ENCODE measurements at regions not wholly inside any gene's neighbourhood (a gene's known extent, or its start where the extent isn't known, plus 50 kb on each side); places are given as distances from the start of the nearest gene placed in this dataset.
A peak's percentile ranks its signal among the peaks of the same experiment; 100 is the strongest.

- no peak overlapping the region for H2BK15ac ChIP-seq (ENCODE audit: low read length)
- H3K14ac ChIP-seq (ENCODE audit: low read length): peak overlapping the region; percentile 14
- H3K4ac ChIP-seq (ENCODE audit: low read length): no peak overlapping the region
- H3K36me3 ChIP-seq (replicated peaks in 1 of 2; ENCODE audit: control insufficient read depth in 2 of 2, insufficient read depth in 2 of 2, low read length in 2 of 2): no peaks in the 10 kb centered on the region
- no peak overlapping the region for H2AK5ac ChIP-seq (ENCODE audit: low read depth, low read length)
- H3K23ac ChIP-seq (ENCODE audit: low read depth, low read length, poor library complexity): no peak overlapping the region
- no peaks in the 10 kb centered on the region for H3K9me3 ChIP-seq (replicated peaks in 1 of 2; ENCODE audit: control insufficient read depth in 2 of 2, insufficient read depth in 1 of 2, low read depth in 1 of 2, low read length in 2 of 2)
- H3K4me1 ChIP-seq (ENCODE audit: control insufficient read depth in 2 of 2, insufficient read depth in 1 of 2, low read depth in 1 of 2, low read length in 2 of 2): no peaks in the 10 kb centered on the region
- H3K18ac ChIP-seq (ENCODE audit: low read length): no peak overlapping the region
- no peak overlapping the region for H2BK120ac ChIP-seq (ENCODE audit: low read depth, low read length)
- peak overlapping the region; percentile 41 for H2BK12ac ChIP-seq (ENCODE audit: low read length)
- no peak overlapping the region for H2AFZ ChIP-seq (ENCODE audit: low read length)
- H3K27ac ChIP-seq (replicated peaks; ENCODE audit: low read length): no peak overlapping the region
- WGBS, 2 donors (ENCODE audit: extremely low coverage in 2 of 2, insufficient read length in 2 of 2, insufficient replicate concordance in 1 of 2): no CpG with 5 or more reads among the region's 28 CpGs
- H4K8ac ChIP-seq (ENCODE audit: low read depth, low read length): no peak overlapping the region
- no peak overlapping the region for H3K4me2 ChIP-seq (ENCODE audit: insufficient read depth, low read length, poor library complexity, severe bottlenecking)
- no peak for DNase-seq (ENCODE audit: low spot score)
- H3K27me3 ChIP-seq (ENCODE audit: control insufficient read depth in 3 of 3, insufficient read depth in 3 of 3, low read depth in 1 of 3, low read length in 3 of 3): no peaks in the 10 kb centered on the region
- H3K79me1 ChIP-seq (ENCODE audit: low read depth, low read length): peaks cover 3% of the 10 kb centered on the region
- H2BK5ac ChIP-seq (ENCODE audit: low read length): peak overlapping the region; percentile 35
- H3K9ac ChIP-seq (ENCODE audit: low read depth, low read length, poor library complexity): no peak overlapping the region
- H4K91ac ChIP-seq (ENCODE audit: low read depth, low read length, poor library complexity): no peak overlapping the region
- H3K4me3 ChIP-seq (ENCODE audit: low read length in 2 of 2): no peak overlapping the region
These were observed 297.9 kb upstream of the RIMS1 start for GRCh38 chr6:71588490-71588889.

GRCh38 chr6:71589254-71589653, 297.1 kb upstream of the RIMS1 start:
- Histone ChIP-seq H3K4me2 (ENCODE audit: insufficient read depth, low read length, poor library complexity, severe bottlenecking) (no peak overlapping the region), H3K4ac (ENCODE audit: low read length) (no peak overlapping the region), H3K9ac (ENCODE audit: low read depth, low read length, poor library complexity) (no peak overlapping the region), H2BK12ac (ENCODE audit: low read length) (no peak overlapping the region), H4K8ac (ENCODE audit: low read depth, low read length) (no peak overlapping the region), H3K36me3 (replicated peaks in 1 of 2; ENCODE audit: control insufficient read depth in 2 of 2, insufficient read depth in 2 of 2, low read length in 2 of 2) (no peaks in the 10 kb centered on the region), H2BK120ac (ENCODE audit: low read depth, low read length) (no peak overlapping the region), H2AK5ac (ENCODE audit: low read depth, low read length) (no peak overlapping the region), H3K23ac (ENCODE audit: low read depth, low read length, poor library complexity) (no peak overlapping the region), H3K79me1 (ENCODE audit: low read depth, low read length) (peaks cover 3% of the 10 kb centered on the region), H2AFZ (ENCODE audit: low read length) (no peak overlapping the region), H3K9me3 (replicated peaks in 1 of 2; ENCODE audit: control insufficient read depth in 2 of 2, insufficient read depth in 1 of 2, low read depth in 1 of 2, low read length in 2 of 2) (no peaks in the 10 kb centered on the region), H2BK15ac (ENCODE audit: low read length) (no peak overlapping the region), H3K4me1 (ENCODE audit: control insufficient read depth in 2 of 2, insufficient read depth in 1 of 2, low read depth in 1 of 2, low read length in 2 of 2) (no peaks in the 10 kb centered on the region), H4K91ac (ENCODE audit: low read depth, low read length, poor library complexity) (no peak overlapping the region), H2BK5ac (ENCODE audit: low read length) (no peak overlapping the region), H3K4me3 (ENCODE audit: low read length in 2 of 2) (no peak overlapping the region), H3K27ac (replicated peaks; ENCODE audit: low read length) (no peak overlapping the region), H3K18ac (ENCODE audit: low read length) (no peak overlapping the region), H3K14ac (ENCODE audit: low read length) (no peak overlapping the region), H3K27me3 (ENCODE audit: control insufficient read depth in 3 of 3, insufficient read depth in 3 of 3, low read depth in 1 of 3, low read length in 3 of 3) (no peaks in the 10 kb centered on the region)
- WGBS, 2 donors (ENCODE audit: extremely low coverage in 2 of 2, insufficient read length in 2 of 2, insufficient replicate concordance in 1 of 2): no CpG with 5 or more reads among the region's 5 CpGs
- DNase-seq (ENCODE audit: low spot score): no peak

- Histone ChIP-seq H3K27ac (replicated peaks; ENCODE audit: low read length) (no peak overlapping the region), H3K36me3 (replicated peaks in 1 of 2; ENCODE audit: control insufficient read depth in 2 of 2, insufficient read depth in 2 of 2, low read length in 2 of 2) (no peaks in the 10 kb centered on the region), H3K14ac (ENCODE audit: low read length) (no peak overlapping the region), H2AFZ (ENCODE audit: low read length) (no peak overlapping the region), H3K18ac (ENCODE audit: low read length) (no peak overlapping the region), H2BK120ac (ENCODE audit: low read depth, low read length) (no peak overlapping the region), H3K9me3 (replicated peaks in 1 of 2; ENCODE audit: control insufficient read depth in 2 of 2, insufficient read depth in 1 of 2, low read depth in 1 of 2, low read length in 2 of 2) (no peaks in the 10 kb centered on the region), H2BK15ac (ENCODE audit: low read length) (no peak overlapping the region), H3K4me2 (ENCODE audit: insufficient read depth, low read length, poor library complexity, severe bottlenecking) (no peak overlapping the region), H3K4ac (ENCODE audit: low read length) (no peak overlapping the region), H2BK5ac (ENCODE audit: low read length) (no peak overlapping the region), H3K27me3 (ENCODE audit: control insufficient read depth in 3 of 3, insufficient read depth in 3 of 3, low read depth in 1 of 3, low read length in 3 of 3) (no peaks in the 10 kb centered on the region), H4K91ac (ENCODE audit: low read depth, low read length, poor library complexity) (no peak overlapping the region), H3K79me1 (ENCODE audit: low read depth, low read length) (no peaks in the 10 kb centered on the region), H3K4me3 (ENCODE audit: low read length in 2 of 2) (no peak overlapping the region), H4K8ac (ENCODE audit: low read depth, low read length) (no peak overlapping the region), H3K4me1 (ENCODE audit: control insufficient read depth in 2 of 2, insufficient read depth in 1 of 2, low read depth in 1 of 2, low read length in 2 of 2) (no peaks in the 10 kb centered on the region), H2AK5ac (ENCODE audit: low read depth, low read length) (no peak overlapping the region), H3K9ac (ENCODE audit: low read depth, low read length, poor library complexity) (no peak overlapping the region), H3K23ac (ENCODE audit: low read depth, low read length, poor library complexity) (no peak overlapping the region), H2BK12ac (ENCODE audit: low read length) (no peak overlapping the region)
- DNase-seq (ENCODE audit: low spot score): no peak
These were observed 293.7 kb upstream of the RIMS1 start for GRCh38 chr6:71592643-71593042.

- H3K23ac ChIP-seq (ENCODE audit: low read depth, low read length, poor library complexity): no peak overlapping the region
- no peak overlapping the region for H3K4me2 ChIP-seq (ENCODE audit: insufficient read depth, low read length, poor library complexity, severe bottlenecking)
- H3K27ac ChIP-seq (replicated peaks; ENCODE audit: low read length): no peak overlapping the region
- no peaks in the 10 kb centered on the region for H3K27me3 ChIP-seq (ENCODE audit: control insufficient read depth in 3 of 3, insufficient read depth in 3 of 3, low read depth in 1 of 3, low read length in 3 of 3)
- no peak overlapping the region for H3K4me3 ChIP-seq (ENCODE audit: low read length in 2 of 2)
- DNase-seq (ENCODE audit: low spot score): no peak
- no peak overlapping the region for H4K8ac ChIP-seq (ENCODE audit: low read depth, low read length)
- no peak overlapping the region for H3K9ac ChIP-seq (ENCODE audit: low read depth, low read length, poor library complexity)
- no peak overlapping the region for H2BK15ac ChIP-seq (ENCODE audit: low read length)
- H3K18ac ChIP-seq (ENCODE audit: low read length): no peak overlapping the region
- no peak overlapping the region for H2BK12ac ChIP-seq (ENCODE audit: low read length)
- H3K14ac ChIP-seq (ENCODE audit: low read length): no peak overlapping the region
- H2AFZ ChIP-seq (ENCODE audit: low read length): no peak overlapping the region
- H2AK5ac ChIP-seq (ENCODE audit: low read depth, low read length): no peak overlapping the region
- no peaks in the 10 kb centered on the region for H3K79me1 ChIP-seq (ENCODE audit: low read depth, low read length)
- no peak overlapping the region for H2BK120ac ChIP-seq (ENCODE audit: low read depth, low read length)
- H4K91ac ChIP-seq (ENCODE audit: low read depth, low read length, poor library complexity): no peak overlapping the region
- H3K4ac ChIP-seq (ENCODE audit: low read length): no peak overlapping the region
- no peaks in the 10 kb centered on the region for H3K36me3 ChIP-seq (replicated peaks in 1 of 2; ENCODE audit: control insufficient read depth in 2 of 2, insufficient read depth in 2 of 2, low read length in 2 of 2)
- no peaks in the 10 kb centered on the region for H3K9me3 ChIP-seq (replicated peaks in 1 of 2; ENCODE audit: control insufficient read depth in 2 of 2, insufficient read depth in 1 of 2, low read depth in 1 of 2, low read length in 2 of 2)
- no peak overlapping the region for H2BK5ac ChIP-seq (ENCODE audit: low read length)
- H3K4me1 ChIP-seq (ENCODE audit: control insufficient read depth in 2 of 2, insufficient read depth in 1 of 2, low read depth in 1 of 2, low read length in 2 of 2): no peaks in the 10 kb centered on the region
These were observed 287.0 kb upstream of the RIMS1 start for GRCh38 chr6:71599359-71599758.
